HG02852 (cell line): ENCODE measurements at regions not wholly inside any gene's neighbourhood (a gene's known extent, or its start where the extent isn't known, plus 50 kb on each side); places are given as distances from the start of the nearest gene placed in this dataset.

ENCODE experiments used
- ATAC-seq: cut with Tn5 transposase; IDR thresholded peaks from one replicate; pipeline ENCODE4 v1.9.1; 2021; ENCODE audit warnings: mild to moderate bottlenecking, moderate library complexity; ENCODE audit not compliant: unreplicated experiment

DNA sequence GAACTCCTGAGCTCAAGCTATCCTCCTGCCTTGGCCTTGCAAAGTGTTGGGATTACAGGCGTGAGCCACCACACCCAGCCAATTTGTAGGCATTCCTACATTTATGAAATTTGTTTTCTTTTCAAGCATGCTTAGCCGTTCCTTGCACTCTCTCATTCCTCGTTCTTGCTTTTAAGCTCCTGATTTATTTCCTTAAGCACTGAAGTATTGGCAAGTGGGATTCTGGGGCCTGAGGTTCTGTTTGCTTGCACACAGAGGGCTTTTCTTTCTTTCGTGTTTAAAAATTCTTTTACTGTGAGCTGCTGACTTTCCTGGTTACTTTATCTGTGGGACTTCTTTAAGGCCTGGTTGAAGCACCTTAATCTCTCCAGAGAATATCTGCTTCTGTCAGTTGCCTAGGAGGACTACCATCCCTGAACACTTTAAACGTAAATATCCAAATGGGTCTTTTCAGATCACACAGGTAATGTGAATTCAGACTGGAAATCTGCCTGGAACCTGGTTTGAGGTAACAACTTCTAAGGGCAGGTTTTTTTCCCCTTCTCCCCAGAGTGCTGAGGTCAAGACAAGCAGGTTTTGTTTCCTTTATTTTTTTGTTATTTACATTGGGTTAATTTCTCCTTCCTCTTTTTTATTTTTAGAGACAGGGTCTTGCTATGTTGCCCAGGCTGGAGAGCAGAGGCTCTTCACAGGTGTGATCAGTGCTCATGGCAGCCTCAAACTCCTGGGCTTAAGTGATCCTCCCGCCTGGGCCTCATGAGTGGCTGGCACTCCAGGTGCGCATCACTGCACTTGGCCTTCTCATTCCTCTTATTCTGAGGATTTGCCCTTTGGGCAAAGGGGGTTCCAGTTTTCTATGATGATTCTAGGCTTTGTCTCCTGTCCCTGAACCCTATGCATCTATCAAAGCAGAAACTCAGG, 102.9 kb downstream of the PFKFB3 start:
- no peak for ATAC-seq

DNA sequence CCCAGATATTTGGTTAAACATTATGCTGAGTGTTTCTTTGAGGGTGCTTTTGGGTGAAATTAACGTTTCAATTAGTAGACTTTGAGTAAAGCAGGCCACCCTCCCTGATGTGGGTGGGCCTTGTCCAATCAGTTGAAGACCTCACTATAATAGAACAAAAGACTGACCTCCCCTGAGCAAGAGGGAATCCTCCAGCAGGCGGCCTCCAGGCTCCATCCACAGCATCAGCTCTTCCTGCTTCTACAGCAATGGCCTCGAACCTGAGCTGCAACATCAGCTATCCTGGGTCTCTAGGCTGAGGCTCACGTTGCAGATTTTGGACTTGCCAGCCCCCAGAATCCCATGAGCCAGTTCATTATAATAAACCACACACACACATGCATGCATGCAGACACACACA, 104.2 kb downstream of the PFKFB3 start:
- ATAC-seq, result no peak

DNA sequence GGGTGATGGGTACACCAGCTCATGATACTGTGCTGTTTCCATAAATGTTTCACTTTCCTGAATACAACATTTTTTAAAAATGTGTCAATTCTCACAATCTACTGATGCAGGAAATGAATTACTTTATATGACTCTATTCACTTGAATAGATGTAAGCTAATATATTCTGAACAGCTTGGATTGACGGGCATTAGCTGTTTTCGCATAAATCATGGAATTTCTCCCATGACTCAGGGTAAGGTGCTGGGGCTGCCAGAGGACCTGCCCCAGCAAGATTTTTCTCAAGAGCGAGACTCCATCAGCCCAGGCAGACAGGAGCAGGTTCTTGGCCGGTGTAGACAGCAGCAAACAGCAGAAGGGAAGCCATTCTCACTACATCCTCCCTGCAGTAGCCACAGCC, 107.1 kb downstream of the PFKFB3 start:
- no peak for ATAC-seq

DNA sequence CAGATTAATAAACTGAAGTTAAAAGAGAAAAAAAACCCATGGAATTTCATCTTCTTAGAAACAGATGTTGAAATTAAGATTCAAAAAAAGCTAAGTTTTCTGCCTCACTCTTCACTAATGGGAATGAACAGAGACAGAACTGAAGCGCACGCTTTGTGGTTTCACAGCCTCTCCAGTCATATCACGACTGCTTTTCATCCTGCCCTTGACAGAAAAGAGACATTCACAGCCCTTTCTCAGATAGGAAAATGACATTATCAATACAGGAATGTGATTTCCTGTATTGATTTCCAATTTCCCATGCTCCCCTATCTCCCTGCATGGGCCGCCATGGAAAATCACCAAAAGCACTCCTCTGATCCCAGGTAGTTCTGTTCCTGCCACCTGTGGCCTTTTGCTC, 108.2 kb downstream of the PFKFB3 start:
- ATAC-seq, result no peak

DNA sequence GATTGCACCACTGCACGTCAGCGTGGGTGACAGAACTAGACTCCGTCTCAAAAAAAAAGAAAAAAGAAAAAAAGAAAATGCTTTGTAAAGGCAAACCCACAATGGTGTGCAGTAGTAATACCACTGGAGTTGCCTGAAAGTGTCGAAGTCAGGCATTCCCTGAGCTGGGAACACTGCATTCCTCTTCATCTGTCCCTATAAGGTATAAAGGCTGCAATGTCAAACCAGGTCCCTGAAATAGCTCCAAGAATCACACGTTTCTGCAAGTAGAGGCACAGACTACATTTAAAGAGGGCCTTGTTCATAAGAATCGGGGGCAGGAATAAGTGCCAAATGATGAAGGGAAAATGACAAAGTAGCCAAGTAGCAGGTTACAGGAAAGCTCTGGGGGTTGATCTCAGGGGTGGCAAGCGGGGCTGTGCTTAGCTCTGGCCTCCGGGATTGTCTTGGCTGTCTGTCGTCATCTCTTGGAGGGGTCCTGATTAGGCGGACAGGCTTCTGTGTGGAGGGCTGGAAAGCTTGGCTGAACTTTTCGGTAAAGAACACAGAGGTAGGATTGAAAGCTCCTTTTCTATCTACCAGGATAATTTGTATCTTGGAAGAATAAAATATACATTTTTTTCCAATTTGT, 109.1 kb downstream of the PFKFB3 start:
- no peak for ATAC-seq

DNA sequence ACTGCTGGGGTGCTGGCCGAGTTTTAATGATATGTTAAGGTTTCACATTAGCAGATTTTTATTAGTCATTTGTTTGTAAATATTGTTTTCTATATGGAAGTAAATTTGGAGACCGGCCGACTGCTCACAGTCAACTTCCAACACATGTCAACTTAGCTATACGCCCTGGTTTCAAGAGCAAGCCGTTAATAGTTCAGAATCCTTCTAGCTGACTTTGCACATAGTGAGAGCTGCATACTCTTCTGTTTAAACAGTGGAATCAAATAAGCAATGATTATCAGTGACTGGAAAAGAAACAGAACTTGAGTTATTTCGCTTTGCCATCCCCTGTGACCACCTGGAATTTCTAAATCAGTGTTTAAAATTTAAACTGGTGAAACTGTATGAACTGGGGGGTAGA, 109.9 kb downstream of the PFKFB3 start:
- ATAC-seq, result no peak

GRCh38 chr10:6313111-6313895, 110.6 kb downstream of the PFKFB3 start:
- ATAC-seq, result no peak

DNA sequence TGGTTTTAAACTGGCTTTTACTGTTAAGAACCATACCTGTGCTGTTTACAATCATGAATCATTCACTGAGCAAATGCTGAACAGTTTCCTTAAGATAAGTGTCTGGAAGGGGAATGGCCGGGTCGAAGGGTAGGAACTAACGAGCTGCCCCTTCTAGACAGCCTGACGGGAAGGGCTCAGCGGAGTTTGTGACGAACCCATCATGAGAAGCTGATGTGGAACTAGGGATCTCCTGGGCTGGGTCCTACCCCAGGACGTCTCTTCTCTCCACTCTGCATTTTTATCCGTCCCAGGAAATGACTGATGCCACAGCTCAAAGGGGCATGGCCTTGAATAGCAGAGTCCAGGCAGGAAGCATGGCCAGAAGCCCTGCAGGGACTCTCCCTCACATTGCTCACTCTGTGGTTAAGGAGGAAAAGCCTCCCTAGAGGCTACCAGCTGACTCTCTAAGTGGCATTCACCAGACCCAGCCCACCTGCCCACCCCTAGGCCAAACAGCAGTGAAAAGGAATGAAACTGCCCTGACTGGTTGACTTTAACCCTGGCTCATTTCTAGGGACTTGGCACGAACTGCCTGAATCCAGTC, 112.0 kb downstream of the PFKFB3 start:
- ATAC-seq, result no peak

GRCh38 chr10:6319119-6319518, 116.4 kb downstream of the PFKFB3 start:
- ATAC-seq, result no peak

GRCh38 chr10:6320320-6321010, 117.7 kb downstream of the PFKFB3 start:
- ATAC-seq, result no peak

- no peak for ATAC-seq
These were observed 119.1 kb downstream of the PFKFB3 start for GRCh38 chr10:6321880-6322279.

DNA sequence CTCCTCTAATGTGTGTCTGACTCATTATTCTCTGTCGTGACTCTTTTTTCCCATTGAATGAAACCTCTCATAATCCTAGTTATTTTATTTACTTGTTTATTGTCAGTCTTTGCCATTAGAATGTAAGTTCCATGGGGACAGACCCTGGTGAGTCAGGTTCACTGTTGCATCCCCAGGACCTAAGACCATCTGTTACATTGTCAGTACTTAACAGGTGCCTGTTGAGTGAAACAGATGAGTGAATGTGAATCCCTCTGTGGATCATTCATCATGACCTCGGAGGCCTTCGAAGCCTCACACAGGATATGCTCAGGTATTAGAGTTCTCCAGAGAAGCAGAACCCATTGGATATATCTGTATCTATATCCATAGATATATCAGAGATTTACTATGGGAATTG, 120.1 kb downstream of the PFKFB3 start:
- ATAC-seq, result no peak

DNA sequence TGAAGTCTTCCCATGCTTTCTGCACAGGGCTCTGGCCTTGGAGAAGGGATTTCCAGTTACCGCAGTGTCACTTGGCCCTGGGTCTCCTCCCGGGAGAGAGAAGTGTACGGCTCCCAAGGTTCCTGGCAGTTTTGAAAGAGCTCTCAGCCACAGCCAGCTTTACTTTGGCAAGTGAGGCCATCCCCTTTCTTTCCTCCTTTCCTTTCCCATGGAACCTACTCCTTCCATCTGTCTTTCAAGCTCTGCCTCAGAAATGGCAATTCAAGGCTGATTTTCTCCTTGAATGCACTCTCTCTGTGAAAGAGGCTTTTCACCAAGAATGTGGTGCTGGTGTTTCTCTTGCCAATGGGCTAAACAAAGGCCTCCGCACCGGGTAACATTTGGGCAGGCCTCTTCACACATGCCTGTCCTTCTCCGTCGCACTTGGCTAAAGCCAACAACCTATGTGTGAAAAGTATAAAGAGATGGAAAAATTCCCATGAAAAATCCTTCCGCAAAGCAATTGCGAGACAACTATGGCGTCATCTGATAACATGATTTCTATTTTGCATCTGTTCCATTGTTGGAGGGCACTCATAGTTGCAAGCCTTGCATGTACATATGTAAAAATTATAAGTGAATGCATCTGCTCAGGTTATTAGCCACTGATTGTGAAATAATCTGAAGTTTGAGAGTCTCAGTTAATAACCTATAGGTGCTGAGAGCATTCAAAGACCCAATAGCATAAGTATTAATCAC, 125.4 kb downstream of the PFKFB3 start:
- ATAC-seq, result no peak

DNA sequence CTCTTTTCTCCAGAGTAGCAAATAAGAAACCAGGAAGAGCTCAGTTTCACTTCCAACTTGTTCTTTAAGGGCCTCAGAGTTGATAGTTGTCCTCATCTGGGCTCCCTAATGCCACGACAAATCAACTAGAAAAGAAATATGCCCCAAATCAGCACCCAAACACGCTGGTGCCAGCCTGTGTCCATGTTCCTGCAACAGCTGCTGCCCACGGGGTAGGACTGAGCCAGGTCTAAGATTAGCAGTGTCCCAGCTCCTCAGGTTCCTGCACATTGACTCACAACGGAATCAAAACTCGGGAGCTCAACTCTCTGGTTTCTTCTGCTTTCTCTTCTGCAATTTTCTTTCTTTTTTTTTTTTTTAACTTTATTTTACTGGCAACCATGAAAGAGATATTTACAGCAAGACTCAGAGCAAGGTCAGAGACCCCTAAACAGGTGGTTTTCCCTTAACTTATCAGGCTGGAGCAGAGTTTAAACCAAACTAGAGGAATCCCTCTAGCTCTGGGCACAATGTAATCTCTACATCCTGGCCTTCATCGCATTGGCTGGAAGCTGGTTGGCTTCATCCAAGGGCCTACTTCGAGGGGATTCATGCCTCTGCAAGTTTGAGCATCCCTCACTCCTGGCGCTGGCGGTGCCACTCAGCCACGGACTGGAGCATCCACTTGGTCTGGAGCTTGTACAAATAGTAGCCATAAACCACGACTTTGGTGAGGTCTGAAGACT, 126.1 kb downstream of the PFKFB3 start:
- ATAC-seq, result no peak

- ATAC-seq, result no peak
These were observed 130.4 kb downstream of the PFKFB3 start for GRCh38 chr10:6333086-6333485.

DNA sequence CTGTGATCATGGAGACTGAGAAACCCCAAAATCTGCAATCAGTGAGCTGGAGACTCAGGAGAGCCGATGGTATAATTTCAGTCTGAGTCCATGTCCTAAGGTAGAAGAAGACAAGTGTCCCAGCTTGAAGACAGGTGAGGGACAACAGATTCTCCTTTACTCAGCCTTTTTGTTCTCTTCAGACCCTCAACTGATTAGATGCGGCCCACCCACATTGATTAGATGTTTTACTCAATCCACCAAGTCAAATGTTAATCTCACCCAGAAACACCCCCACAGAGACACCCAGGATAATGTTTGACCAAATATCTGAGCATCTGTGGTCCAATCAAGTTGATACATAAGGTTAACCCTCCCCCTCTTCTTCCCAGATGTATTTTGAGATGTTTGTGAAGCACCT, 131.2 kb downstream of the PFKFB3 start:
- ATAC-seq, result no peak

DNA sequence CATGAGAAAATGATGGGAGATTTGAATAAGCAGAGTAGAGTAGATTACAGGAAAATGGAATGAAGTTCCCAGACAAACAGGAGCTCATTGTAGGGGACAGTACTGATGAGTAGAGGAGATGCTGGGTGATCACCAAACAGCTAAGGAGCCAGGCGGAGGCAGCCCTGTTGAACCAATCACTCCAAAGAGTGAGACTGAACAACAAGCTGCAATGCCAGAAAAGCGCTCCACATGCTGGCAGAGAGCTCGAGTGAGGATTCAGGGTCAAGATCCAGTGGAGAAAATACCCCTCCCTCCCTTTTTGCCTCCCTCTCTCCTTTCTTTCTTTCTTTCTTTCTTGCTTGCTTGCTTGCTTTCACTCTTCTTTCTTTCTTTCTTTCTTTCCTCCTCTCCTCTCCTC, 133.3 kb downstream of the PFKFB3 start:
- ATAC-seq, result no peak

GRCh38 chr10:6337382-6337781, 134.7 kb downstream of the PFKFB3 start:
- ATAC-seq, result no peak

DNA sequence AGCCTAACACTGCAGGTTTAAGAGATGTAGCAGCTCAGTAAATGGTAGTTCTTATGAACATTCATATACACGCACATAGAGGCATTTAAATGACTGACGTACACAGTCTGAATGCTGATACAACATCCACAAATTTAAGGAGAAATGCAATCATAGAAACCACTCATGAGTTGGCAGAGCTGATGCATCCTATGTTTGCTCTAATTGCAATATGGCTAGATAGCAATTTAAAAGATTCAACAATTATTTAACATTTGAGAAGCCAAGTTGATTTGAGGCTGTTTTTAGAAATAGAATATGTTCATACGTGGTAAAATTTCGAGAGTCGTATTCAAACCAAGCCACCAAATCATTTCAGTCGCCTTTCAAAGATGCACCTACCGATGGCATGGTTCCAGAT, 135.6 kb downstream of the PFKFB3 start:
- ATAC-seq, result no peak
